HFFc6 (cell line): ENCODE measurements at regions not wholly inside any gene's neighbourhood (a gene's known extent, or its start where the extent isn't known, plus 50 kb on each side); places are given as distances from the start of the nearest gene placed in this dataset.

Source experiments
- DNase-seq: peaks from one replicate; pipeline ENCODE4 v3.0.0-alpha.2; 2018
- H3K27ac Mint-ChIP-seq: 2 replicates; pipeline ENCODE4 v1.8.0; 2020; ENCODE audit warnings: mild to moderate bottlenecking, mixed read lengths
- H3K27me3 Mint-ChIP-seq: 2 replicates; pipeline ENCODE4 v1.8.0; 2021; ENCODE audit warnings: mild to moderate bottlenecking, moderate library complexity, mixed read lengths; ENCODE audit not compliant: insufficient read depth
- H3K36me3 Mint-ChIP-seq: 2 replicates; pipeline ENCODE4 v1.8.0; 2021; ENCODE audit warnings: low read depth, mixed read lengths
- H3K4me1 Mint-ChIP-seq: 2 replicates; pipeline ENCODE4 v1.8.0; 2020; ENCODE audit warnings: low read depth, mixed read lengths
- H3K4me3 Mint-ChIP-seq: 2 replicates; pipeline ENCODE4 v1.8.0; 2020; ENCODE audit warnings: mild to moderate bottlenecking, moderate library complexity, mixed read lengths
- H3K9me3 Mint-ChIP-seq: 2 replicates; pipeline ENCODE4 v1.8.0; 2020; ENCODE audit warnings: mild to moderate bottlenecking, mixed read lengths
- CTCF ChIP-seq: fragments of 200-600 bp; sonication (generic); IDR thresholded peaks from 2 replicates; pipeline ENCODE4 v1.5.0; 2021; ENCODE audit warnings: antibody characterized with exemption, mild to moderate bottlenecking

GRCh38 chr10:62690703-62691102 is 113.8 kb upstream of the ADO start:
- Mint-ChIP-seq H3K4me1 (peaks cover 9% of the 10 kb centered on the region; the same call in 1 of the 2 replicates), H3K27me3 (peaks cover 8% of the 10 kb centered on the region), H3K36me3 (peaks cover 15% of the 10 kb centered on the region), H3K27ac (no peak overlapping the region), H3K9me3 (peaks cover 20% of the 10 kb centered on the region), H3K4me3 (no peak overlapping the region)
- TF ChIP-seq CTCF, result no peak
- no peak for DNase-seq

- peaks cover 9% of the 10 kb centered on the region; the same call in 1 of the 2 replicates for H3K4me1 Mint-ChIP-seq
- H3K27me3 Mint-ChIP-seq, result peaks cover 8% of the 10 kb centered on the region
- H3K27ac Mint-ChIP-seq, result no peak overlapping the region
- no peak overlapping the region for H3K4me3 Mint-ChIP-seq
- DNase-seq, result no peak
- no peak for TF ChIP-seq CTCF
- H3K36me3 Mint-ChIP-seq, result peaks cover 9% of the 10 kb centered on the region
- peaks cover 14% of the 10 kb centered on the region for H3K9me3 Mint-ChIP-seq
These were observed 113.2 kb upstream of the ADO start for GRCh38 chr10:62691336-62691735.

GRCh38 chr10:62692085-62692484 is 112.4 kb upstream of the ADO start:
- Mint-ChIP-seq H3K36me3 (peaks cover 4% of the 10 kb centered on the region), H3K27ac (no peak overlapping the region), H3K4me1 (peaks cover 9% of the 10 kb centered on the region; the same call in 1 of the 2 replicates), H3K27me3 (peaks cover 8% of the 10 kb centered on the region), H3K4me3 (no peak overlapping the region), H3K9me3 (peaks cover 7% of the 10 kb centered on the region)
- no peak for DNase-seq
- TF ChIP-seq CTCF, result no peak

- H3K27me3 Mint-ChIP-seq, result peaks cover 8% of the 10 kb centered on the region
- H3K27ac Mint-ChIP-seq, result no peak overlapping the region
These were observed 111.2 kb upstream of the ADO start for GRCh38 chr10:62693306-62693705.

GRCh38 chr10:62694537-62695126 is 109.9 kb upstream of the ADO start:
- TF ChIP-seq CTCF, result no peak
- H3K27ac Mint-ChIP-seq, result no peak overlapping the region

More at GRCh38 chr10:62693306-62693705, 111.2 kb upstream of the ADO start:
- Mint-ChIP-seq H3K36me3 (no peaks in the 10 kb centered on the region), H3K4me1 (peaks cover 9% of the 10 kb centered on the region; the same call in 1 of the 2 replicates), H3K9me3 (peaks cover 3% of the 10 kb centered on the region), H3K4me3 (no peak overlapping the region)
- DNase-seq, result no peak
- no peak for TF ChIP-seq CTCF

More at GRCh38 chr10:62694537-62695126, 109.9 kb upstream of the ADO start:
- Mint-ChIP-seq H3K9me3 (peaks cover 16% of the 10 kb centered on the region), H3K36me3 (peaks cover 10% of the 10 kb centered on the region), H3K4me3 (no peak overlapping the region), H3K4me1 (peaks cover 9% of the 10 kb centered on the region; the same call in 1 of the 2 replicates), H3K27me3 (peaks cover 7% of the 10 kb centered on the region)
- no peak for DNase-seq
